ENCODE measurements at regions not wholly inside any gene's neighbourhood (a gene's known extent, or its start where the extent isn't known, plus 50 kb on each side); places are given as distances from the start of the nearest gene placed in this dataset.

- Histone ChIP-seq H3K4me3 (replicated peaks in 1 of 3; ENCODE audit: insufficient read depth in 1 of 3, low read depth in 1 of 3, low read length in 3 of 3) (no peak overlapping the region), H3K79me2 (ENCODE audit: control insufficient read depth, insufficient read depth, low read length) (no peaks in the 10 kb centered on the region), H3K9me3 (replicated peaks; ENCODE audit: control insufficient read depth, insufficient read depth, low read length) (no peaks in the 10 kb centered on the region), H4K20me1 (replicated peaks; ENCODE audit: control insufficient read depth, extremely low read depth, insufficient read depth, low read length) (no peaks in the 10 kb centered on the region), H3K36me3 (ENCODE audit: control insufficient read depth in 2 of 2, extremely low read depth in 1 of 2, insufficient read depth in 2 of 2, low read length in 2 of 2) (no peaks in the 10 kb centered on the region), H3K27ac (ENCODE audit: insufficient read depth, low read depth, low read length) (peak overlapping the region; percentile 83), H2AFZ (ENCODE audit: low read depth, low read length) (peak overlapping the region; percentile 48), H3K4me1 (ENCODE audit: control insufficient read depth, extremely low read depth, insufficient read depth, low read length) (peaks cover 17% of the 10 kb centered on the region), H3K9ac (replicated peaks; ENCODE audit: extremely low read depth, insufficient read depth, low read length) (peak overlapping the region; percentile 9), H3K9me1 (replicated peaks; ENCODE audit: control insufficient read depth, extremely low read depth, insufficient read depth, low read length) (no peaks in the 10 kb centered on the region), H3K27me3 (ENCODE audit: control insufficient read depth in 2 of 2, insufficient read depth in 2 of 2, low read length in 2 of 2) (no peaks in the 10 kb centered on the region), H3K4me2 (ENCODE audit: insufficient read depth, low read length) (peak overlapping the region; percentile 18)
- intact Hi-C loops (cut with micrococcal nuclease): loop anchor here (1.0 kb wide), 2 partner anchors 62 to 143 kb away; no protein-coding TSS in a partner anchor
- TF ChIP-seq GATA2 (IDR thresholded peaks at IDR 0.05; ENCODE audit: insufficient read depth, insufficient read length, low read depth, low read length): peak; percentile 15
- TF ChIP-seq FOS (IDR thresholded peaks at IDR 0.05; ENCODE audit: borderline replicate concordance, insufficient read depth, low read length): peak; percentile 48
- no peak for TF ChIP-seq POLR2A (IDR thresholded peaks at IDR 0.05; ENCODE audit: low read depth, low read length)
- TF ChIP-seq MAX (IDR thresholded peaks at IDR 0.05; ENCODE audit: insufficient read depth, insufficient read length): no peak
- TF ChIP-seq JUN (IDR thresholded peaks at IDR 0.05; ENCODE audit: borderline replicate concordance, insufficient read depth, insufficient read length, low read depth): peak; percentile 22
- TF ChIP-seq POLR2AphosphoS5 (IDR thresholded peaks at IDR 0.05; ENCODE audit: insufficient read depth, low read depth, low read length): peak; percentile 42
- no peak for TF ChIP-seq EZH2 (IDR thresholded peaks at IDR 0.05; ENCODE audit: borderline replicate concordance, low read depth, low read length, severe bottlenecking)
- TF ChIP-seq CTCF (IDR thresholded peaks at IDR 0.05; ENCODE audit: extremely low read depth in 1 of 2, insufficient read depth in 1 of 2, low read depth in 1 of 2, low read length in 2 of 2): no peak
- TF ChIP-seq MYC (IDR thresholded peaks at IDR 0.05; ENCODE audit: low read depth, low read length): no peak
- DNase-seq (ENCODE audit: low read depth, low spot score) (peak; percentile 89), FAIRE-seq (peak; percentile 54)
- CTCF ChIA-PET: interaction anchor here (0.8 to 1.9 kb wide), 13 partner anchors 11 to 574 kb away, joined by 3 to 6 read pairs (median 3); partner anchors contain the start of gene PSAT1
- dilution Hi-C loops (cut with MboI; ENCODE audit: extremely low pct_ligation_motif_present, low sequenced_read_pairs): no loop called here
- BruUV-seq (replicated peaks): TSS peak; percentile 52
- POLR2A ChIA-PET: no interaction called here
Observed at GRCh38 chr9:78871452-78872331, 574.8 kb downstream of the PSAT1 start.
